H9 (cell line): ENCODE measurements at regions not wholly inside any gene's neighbourhood (a gene's known extent, or its start where the extent isn't known, plus 50 kb on each side); places are given as distances from the start of the nearest gene placed in this dataset.

Experiments
- DNase-seq: peaks from one replicate; pipeline ENCODE4 v3.0.0-alpha.2; 2017
- H2AFZ ChIP-seq: one replicate; pipeline ENCODE4 v1.6.1; 2013; ENCODE audit warnings: mild to moderate bottlenecking, low read length, control low read depth, moderate library complexity
- H2AK5ac ChIP-seq: 2 replicates; pipeline ENCODE4 v1.6.1; 2013; ENCODE audit warnings: low read length, control low read depth, mixed read lengths; ENCODE audit not compliant: insufficient read length
- H2BK120ac ChIP-seq: one replicate; pipeline ENCODE4 v1.6.1; 2013; ENCODE audit warnings: low read depth, mild to moderate bottlenecking, low read length, control low read depth, inconsistent platforms; ENCODE audit not compliant: poor library complexity, severe bottlenecking
- H2BK12ac ChIP-seq: 2 replicates; pipeline ENCODE4 v1.6.1; 2013; ENCODE audit warnings: low read length, control low read depth, mixed read lengths, low read depth; ENCODE audit not compliant: insufficient read length
- H2BK15ac ChIP-seq: 2 replicates; pipeline ENCODE4 v1.6.1; 2013; ENCODE audit warnings: low read depth, low read length, control low read depth
- H2BK20ac ChIP-seq: one replicate; pipeline ENCODE4 v1.6.1; 2013; ENCODE audit warnings: low read depth, mild to moderate bottlenecking, low read length, control low read depth, inconsistent platforms; ENCODE audit not compliant: poor library complexity, severe bottlenecking
- H2BK5ac ChIP-seq: 2 replicates; pipeline ENCODE4 v1.6.1; 2013; ENCODE audit warnings: low read length, control low read depth, mixed read lengths; ENCODE audit not compliant: insufficient read length
- H3K14ac ChIP-seq: 2 replicates; pipeline ENCODE4 v1.6.1; 2013; ENCODE audit warnings: low read length, control low read depth; ENCODE audit not compliant: insufficient read depth
- H3K18ac ChIP-seq: 2 replicates; pipeline ENCODE4 v1.6.1; 2013; ENCODE audit warnings: low read depth, mild to moderate bottlenecking, mixed read lengths, low read length, control low read depth; ENCODE audit not compliant: insufficient read length
- H3K23ac ChIP-seq: 2 replicates; pipeline ENCODE4 v1.6.1; 2013; ENCODE audit warnings: low read length, control low read depth, mixed read lengths, low read depth; ENCODE audit not compliant: insufficient read length
- H3K23me2 ChIP-seq: 2 replicates; pipeline ENCODE4 v1.6.1; 2013; ENCODE audit warnings: low read depth, mild to moderate bottlenecking, mixed read lengths, low read length, control low read depth; ENCODE audit not compliant: insufficient read length, poor library complexity, severe bottlenecking
- H3K27ac ChIP-seq: 2 replicates; pipeline ENCODE4 v1.5.1; 2013; ENCODE audit warnings: low read length, control low read depth, mixed read lengths, low read depth; ENCODE audit not compliant: insufficient read length
- H3K27me3 ChIP-seq: 2 replicates; pipeline ENCODE4 v1.6.1; 2013; ENCODE audit warnings: low read length, control low read depth, inconsistent platforms; ENCODE audit not compliant: insufficient read depth
- H3K4ac ChIP-seq: 2 replicates; pipeline ENCODE4 v1.6.1; 2013; ENCODE audit warnings: low read depth, mild to moderate bottlenecking, control low read depth, inconsistent platforms, low read length, moderate library complexity
- H3K4me1 ChIP-seq: 2 replicates; pipeline ENCODE4 v1.6.1; 2013; ENCODE audit warnings: low read length, control low read depth, inconsistent platforms; ENCODE audit not compliant: insufficient read depth
- H3K4me2 ChIP-seq: 2 replicates; pipeline ENCODE4 v1.6.1; 2013; ENCODE audit warnings: low read length, control low read depth, mixed read lengths; ENCODE audit not compliant: insufficient read length, insufficient read depth
- H3K56ac ChIP-seq: 2 replicates; pipeline ENCODE4 v1.6.1; 2013; ENCODE audit warnings: low read depth, mild to moderate bottlenecking, mixed read lengths, low read length, control low read depth; ENCODE audit not compliant: insufficient read length
- H3K79me1 ChIP-seq: 2 replicates; pipeline ENCODE4 v1.6.1; 2013; ENCODE audit warnings: low read depth, mild to moderate bottlenecking, moderate library complexity, low read length, control low read depth, inconsistent platforms; ENCODE audit not compliant: insufficient read depth, poor library complexity, severe bottlenecking
- H3K79me2 ChIP-seq: 2 replicates; pipeline ENCODE4 v1.6.1; 2013; ENCODE audit warnings: low read length, control low read depth, inconsistent platforms; ENCODE audit not compliant: insufficient read depth
- H3K9ac ChIP-seq: 2 replicates; pipeline ENCODE4 v1.6.1; 2013; ENCODE audit warnings: low read length, control low read depth, mixed read lengths; ENCODE audit not compliant: insufficient read length; ENCODE audit errors: extremely low read depth
- H3K9me3 ChIP-seq: one replicate; pipeline ENCODE4 v1.6.1; 2013; ENCODE audit warnings: low read depth, low read length, inconsistent platforms; ENCODE audit not compliant: control insufficient read depth
- H3T11ph ChIP-seq: one replicate; pipeline ENCODE4 v1.6.1; 2013; ENCODE audit warnings: mild to moderate bottlenecking, low read length, control low read depth, inconsistent platforms
- H4K20me1 ChIP-seq: one replicate; pipeline ENCODE4 v1.6.1; 2013; ENCODE audit not compliant: control insufficient read depth, insufficient read length, insufficient read depth
- H4K5ac ChIP-seq: 2 replicates; pipeline ENCODE4 v1.6.1; 2013; ENCODE audit warnings: low read depth, mild to moderate bottlenecking, mixed read lengths, low read length, control low read depth; ENCODE audit not compliant: insufficient read length
- H4K8ac ChIP-seq: replicated peaks from 2 replicates; pipeline ENCODE4 v1.6.1; 2013; ENCODE audit warnings: low read length, control low read depth, mixed read lengths, low read depth; ENCODE audit not compliant: insufficient read length
- H4K91ac ChIP-seq: 2 replicates; pipeline ENCODE4 v1.6.1; 2013; ENCODE audit warnings: low read depth, mild to moderate bottlenecking, moderate library complexity, mixed read lengths, low read length, control low read depth; ENCODE audit not compliant: insufficient read length
- H3K27ac Mint-ChIP-seq, 3 experiments: 2 replicates in 2 of 3; 3 replicates in 1 of 3; pipeline ENCODE4 v1.8.0; 2020 to 2021; ENCODE audit warnings: mixed read lengths in 3 of 3, mild to moderate bottlenecking in 1 of 3, moderate library complexity in 1 of 3
- H3K27me3 Mint-ChIP-seq: 2 replicates; pipeline ENCODE4 v1.8.0; 2021; ENCODE audit warnings: low read depth, mild to moderate bottlenecking, moderate library complexity, mixed read lengths
- H3K36me3 Mint-ChIP-seq, 3 experiments: 2 replicates in 2 of 3; 3 replicates in 1 of 3; pipeline ENCODE4 v1.8.0; 2020 to 2021; ENCODE audit warnings: low read depth in 3 of 3, mixed read lengths in 3 of 3; ENCODE audit not compliant: insufficient read depth in 1 of 3
- H3K4me1 Mint-ChIP-seq, 2 experiments: 2 replicates each; pipeline ENCODE4 v1.8.0; 2020; ENCODE audit warnings: mixed read lengths in 2 of 2
- H3K4me3 Mint-ChIP-seq, 2 experiments: 2 replicates in 1 of 2; 3 replicates in 1 of 2; pipeline ENCODE4 v1.8.0; 2020 to 2021; ENCODE audit warnings: mild to moderate bottlenecking in 2 of 2, mixed read lengths in 2 of 2, moderate library complexity in 1 of 2
- H3K9me3 Mint-ChIP-seq, 2 experiments: 2 replicates in 1 of 2; 3 replicates in 1 of 2; pipeline ENCODE4 v1.8.0; 2020; ENCODE audit warnings: mild to moderate bottlenecking in 2 of 2, mixed read lengths in 2 of 2, moderate library complexity in 1 of 2
- WGBS: extraction: QIAGEN DNeasy Blood & Tissue Kit; methylation state at CpG from one replicate; pipeline ENCODE4 v1.1.7; 2013; ENCODE audit warnings: missing lambda C conversion rate, low lambda C conversion rate, mixed read lengths; ENCODE audit not compliant: insufficient read length; ENCODE audit errors: extremely low coverage; 5-methylcytosine and 5-hydroxymethylcytosine counted together
- TF ChIP-seq, protein P1 (sequence below): fragments of 200-600 bp; sonication (generic); conservative IDR thresholded peaks from 3 replicates; pipeline ENCODE4 v1.8.0; 2021; ENCODE audit warnings: antibody characterized with exemption, mild to moderate bottlenecking

DNA sequence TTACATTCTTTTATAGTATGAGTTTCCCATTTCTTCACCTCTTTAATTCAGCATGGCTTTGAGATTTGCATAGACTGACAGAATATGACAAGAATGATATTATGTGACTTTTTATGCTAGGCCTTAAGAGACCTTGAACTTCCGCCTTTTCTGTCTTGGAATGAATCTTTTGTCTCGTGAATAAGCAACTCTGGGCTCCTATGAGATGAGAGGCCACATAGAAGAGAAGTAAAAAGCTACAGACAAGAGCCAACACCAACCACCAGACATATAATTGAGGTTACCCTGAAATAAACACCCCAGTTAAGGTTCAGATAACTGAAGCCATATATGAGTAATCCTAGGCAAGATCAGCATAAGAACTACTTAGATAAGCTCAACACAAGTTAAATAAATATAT is 600.8 kb downstream of the MEI4 start:
- Histone ChIP-seq H4K91ac (no peak overlapping the region), H3K4me1 (no peaks in the 10 kb centered on the region), H3K23ac (no peak overlapping the region), H3K79me2 (no peaks in the 10 kb centered on the region), H4K20me1 (no peaks in the 10 kb centered on the region), H3K18ac (no peak overlapping the region), H3K56ac (no peak overlapping the region), H2BK120ac (no peak overlapping the region), H2BK12ac (no peak overlapping the region), H2BK15ac (no peak overlapping the region), H2AFZ (no peak overlapping the region), H3K27ac (no peak overlapping the region), H3K27me3 (no peaks in the 10 kb centered on the region), H2BK5ac (no peak overlapping the region), H3K14ac (no peak overlapping the region), H3K9me3 (no peaks in the 10 kb centered on the region), H3T11ph (no peak overlapping the region), H4K8ac (no peak overlapping the region), H3K4me2 (no peak overlapping the region), H3K4ac (no peak overlapping the region), H3K9ac (no peak overlapping the region), H3K23me2 (no peaks in the 10 kb centered on the region), H3K79me1 (no peaks in the 10 kb centered on the region), H4K5ac (no peak overlapping the region), H2BK20ac (no peak overlapping the region), H2AK5ac (no peak overlapping the region)
- TF ChIP-seq, protein P1, sequence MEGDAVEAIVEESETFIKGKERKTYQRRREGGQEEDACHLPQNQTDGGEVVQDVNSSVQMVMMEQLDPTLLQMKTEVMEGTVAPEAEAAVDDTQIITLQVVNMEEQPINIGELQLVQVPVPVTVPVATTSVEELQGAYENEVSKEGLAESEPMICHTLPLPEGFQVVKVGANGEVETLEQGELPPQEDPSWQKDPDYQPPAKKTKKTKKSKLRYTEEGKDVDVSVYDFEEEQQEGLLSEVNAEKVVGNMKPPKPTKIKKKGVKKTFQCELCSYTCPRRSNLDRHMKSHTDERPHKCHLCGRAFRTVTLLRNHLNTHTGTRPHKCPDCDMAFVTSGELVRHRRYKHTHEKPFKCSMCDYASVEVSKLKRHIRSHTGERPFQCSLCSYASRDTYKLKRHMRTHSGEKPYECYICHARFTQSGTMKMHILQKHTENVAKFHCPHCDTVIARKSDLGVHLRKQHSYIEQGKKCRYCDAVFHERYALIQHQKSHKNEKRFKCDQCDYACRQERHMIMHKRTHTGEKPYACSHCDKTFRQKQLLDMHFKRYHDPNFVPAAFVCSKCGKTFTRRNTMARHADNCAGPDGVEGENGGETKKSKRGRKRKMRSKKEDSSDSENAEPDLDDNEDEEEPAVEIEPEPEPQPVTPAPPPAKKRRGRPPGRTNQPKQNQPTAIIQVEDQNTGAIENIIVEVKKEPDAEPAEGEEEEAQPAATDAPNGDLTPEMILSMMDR = no peak
- Mint-ChIP-seq H3K4me3 (no peak overlapping the region), H3K4me1 (peaks cover 0 to 4% of the 10 kb centered on the region in 2 experiments; a peak in 3 of 4 replicates), H3K27me3 (no peaks in the 10 kb centered on the region; the same call in 1 of the 2 replicates), H3K27ac (no peak overlapping the region), H3K9me3 (no peaks in the 10 kb centered on the region; a peak in 1 of 5 replicates), H3K36me3 (no peaks in the 10 kb centered on the region)
- no CpG with 5 or more reads among the region's 2 CpGs for WGBS
- DNase-seq = no peak
